ENCODE measurements at regions not wholly inside any gene's neighbourhood (a gene's known extent, or its start where the extent isn't known, plus 50 kb on each side); places are given as distances from the start of the nearest gene placed in this dataset.
"Not testable (repeated sequence)": the region's sequence is repeated elsewhere in the genome, so short reads cannot be mapped to it uniquely, and the experiment has no call there.

DNA sequence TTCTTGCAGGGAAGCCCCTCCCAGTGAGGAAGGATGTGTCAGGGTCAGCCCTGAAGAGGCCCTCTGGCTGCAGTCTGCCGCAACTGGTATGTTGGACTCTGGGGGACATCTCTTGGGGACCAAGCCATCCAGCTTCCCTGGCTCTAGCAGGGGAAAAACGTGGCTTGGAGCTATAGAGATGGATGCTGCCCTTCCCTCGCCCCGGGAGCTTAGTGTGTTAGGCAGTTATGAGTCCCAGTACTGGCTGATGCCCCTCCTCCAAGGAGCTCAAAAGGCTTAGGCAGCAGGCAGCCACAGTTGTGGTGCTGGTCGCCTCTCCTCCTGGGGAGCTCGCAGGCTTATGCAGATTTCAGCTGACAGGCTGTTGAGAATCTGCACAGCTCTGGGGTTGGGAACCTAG is 353.1 kb upstream of the GBE1 start (continued):
- TF ChIP-seq, protein P1, sequence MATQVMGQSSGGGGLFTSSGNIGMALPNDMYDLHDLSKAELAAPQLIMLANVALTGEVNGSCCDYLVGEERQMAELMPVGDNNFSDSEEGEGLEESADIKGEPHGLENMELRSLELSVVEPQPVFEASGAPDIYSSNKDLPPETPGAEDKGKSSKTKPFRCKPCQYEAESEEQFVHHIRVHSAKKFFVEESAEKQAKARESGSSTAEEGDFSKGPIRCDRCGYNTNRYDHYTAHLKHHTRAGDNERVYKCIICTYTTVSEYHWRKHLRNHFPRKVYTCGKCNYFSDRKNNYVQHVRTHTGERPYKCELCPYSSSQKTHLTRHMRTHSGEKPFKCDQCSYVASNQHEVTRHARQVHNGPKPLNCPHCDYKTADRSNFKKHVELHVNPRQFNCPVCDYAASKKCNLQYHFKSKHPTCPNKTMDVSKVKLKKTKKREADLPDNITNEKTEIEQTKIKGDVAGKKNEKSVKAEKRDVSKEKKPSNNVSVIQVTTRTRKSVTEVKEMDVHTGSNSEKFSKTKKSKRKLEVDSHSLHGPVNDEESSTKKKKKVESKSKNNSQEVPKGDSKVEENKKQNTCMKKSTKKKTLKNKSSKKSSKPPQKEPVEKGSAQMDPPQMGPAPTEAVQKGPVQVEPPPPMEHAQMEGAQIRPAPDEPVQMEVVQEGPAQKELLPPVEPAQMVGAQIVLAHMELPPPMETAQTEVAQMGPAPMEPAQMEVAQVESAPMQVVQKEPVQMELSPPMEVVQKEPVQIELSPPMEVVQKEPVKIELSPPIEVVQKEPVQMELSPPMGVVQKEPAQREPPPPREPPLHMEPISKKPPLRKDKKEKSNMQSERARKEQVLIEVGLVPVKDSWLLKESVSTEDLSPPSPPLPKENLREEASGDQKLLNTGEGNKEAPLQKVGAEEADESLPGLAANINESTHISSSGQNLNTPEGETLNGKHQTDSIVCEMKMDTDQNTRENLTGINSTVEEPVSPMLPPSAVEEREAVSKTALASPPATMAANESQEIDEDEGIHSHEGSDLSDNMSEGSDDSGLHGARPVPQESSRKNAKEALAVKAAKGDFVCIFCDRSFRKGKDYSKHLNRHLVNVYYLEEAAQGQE (IDR thresholded peaks at IDR 0.05; ENCODE audit: unreplicated experiment): no peak
- TF ChIP-seq EZH2 (IDR thresholded peaks at IDR 0.05; ENCODE audit: low read depth, unreplicated experiment) (no peak), ZNF114 (CRISPR knock-in tag; IDR thresholded peaks at IDR 0.05) (no peak), NANOG (IDR thresholded peaks at IDR 0.05; ENCODE audit: borderline replicate concordance) (no peak), JUNB (IDR thresholded peaks at IDR 0.05; ENCODE audit: unreplicated experiment) (no peak), POLR2AphosphoS5 (IDR thresholded peaks at IDR 0.05; ENCODE audit: low read depth) (no peak), ZNF331 (CRISPR knock-in tag; IDR thresholded peaks at IDR 0.05; ENCODE audit: low read depth) (no peak), CTCF (conservative IDR thresholded peaks at IDR 0.05; ENCODE audit: low read depth in 2 of 2) (no peak), EZH2phosphoT487 (IDR thresholded peaks at IDR 0.05; ENCODE audit: unreplicated experiment) (no peak), CREB1 (CRISPR knock-in tag; IDR thresholded peaks at IDR 0.05; ENCODE audit: low read depth) (no peak), STAT1 (IDR thresholded peaks at IDR 0.05; ENCODE audit: unreplicated experiment) (no peak)
- TF ChIP-seq, protein P2, sequence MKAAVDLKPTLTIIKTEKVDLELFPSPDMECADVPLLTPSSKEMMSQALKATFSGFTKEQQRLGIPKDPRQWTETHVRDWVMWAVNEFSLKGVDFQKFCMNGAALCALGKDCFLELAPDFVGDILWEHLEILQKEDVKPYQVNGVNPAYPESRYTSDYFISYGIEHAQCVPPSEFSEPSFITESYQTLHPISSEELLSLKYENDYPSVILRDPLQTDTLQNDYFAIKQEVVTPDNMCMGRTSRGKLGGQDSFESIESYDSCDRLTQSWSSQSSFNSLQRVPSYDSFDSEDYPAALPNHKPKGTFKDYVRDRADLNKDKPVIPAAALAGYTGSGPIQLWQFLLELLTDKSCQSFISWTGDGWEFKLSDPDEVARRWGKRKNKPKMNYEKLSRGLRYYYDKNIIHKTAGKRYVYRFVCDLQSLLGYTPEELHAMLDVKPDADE (IDR thresholded peaks at IDR 0.05): no peak

DNA sequence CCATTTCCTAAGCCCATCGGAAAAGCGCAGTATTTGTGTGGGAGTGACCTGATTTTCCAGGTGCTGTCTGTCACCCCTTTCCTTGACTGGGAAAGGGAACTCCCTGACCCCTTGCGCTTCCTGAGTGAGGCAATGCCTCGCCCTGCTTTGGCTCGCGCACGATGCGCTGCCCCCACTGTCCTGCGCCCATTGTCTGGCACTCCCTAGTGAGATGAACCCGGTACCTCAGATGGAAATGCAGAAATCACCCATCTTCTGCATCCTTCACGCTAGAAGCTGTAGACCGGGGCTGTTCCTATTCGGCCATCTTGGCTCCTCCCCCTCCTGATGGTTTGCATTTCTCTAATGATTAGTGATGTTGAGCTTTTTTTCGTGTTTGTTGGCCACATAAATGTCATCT is 349.3 kb upstream of the GBE1 start:
- Mint-ChIP-seq H3K9me3 (peaks cover 53% of the 10 kb centered on the region), H3K36me3 (ENCODE audit: low read depth) (peaks cover 39% of the 10 kb centered on the region)
- H3K4me1 Mint-ChIP-seq; H3K4me3 Mint-ChIP-seq; H3K4me2 ChIP-seq; H3K27me3 Mint-ChIP-seq (ENCODE audit: insufficient read depth, low read depth, poor library complexity); H3K79me2 ChIP-seq (replicated peaks; ENCODE audit: insufficient read depth); H4K20me1 ChIP-seq (replicated peaks; ENCODE audit: insufficient read depth); DNase-seq (ENCODE audit: low spot score); H3K27ac ChIP-seq (ENCODE audit: low read depth); H3K4me1 ChIP-seq (ENCODE audit: insufficient read depth); H3K36me3 ChIP-seq (ENCODE audit: insufficient read depth); H3K27me3 ChIP-seq (ENCODE audit: insufficient read depth); H3F3A ChIP-seq (replicated peaks; ENCODE audit: low read depth); H3K4me3 ChIP-seq; H2AFZ ChIP-seq; H3K9me2 ChIP-seq (ENCODE audit: insufficient read depth); ATAC-seq; H3K27ac Mint-ChIP-seq: not testable (repeated sequence)
